ENCODE measurements at regions not wholly inside any gene's neighbourhood (a gene's known extent, or its start where the extent isn't known, plus 50 kb on each side); places are given as distances from the start of the nearest gene placed in this dataset.

DNA sequence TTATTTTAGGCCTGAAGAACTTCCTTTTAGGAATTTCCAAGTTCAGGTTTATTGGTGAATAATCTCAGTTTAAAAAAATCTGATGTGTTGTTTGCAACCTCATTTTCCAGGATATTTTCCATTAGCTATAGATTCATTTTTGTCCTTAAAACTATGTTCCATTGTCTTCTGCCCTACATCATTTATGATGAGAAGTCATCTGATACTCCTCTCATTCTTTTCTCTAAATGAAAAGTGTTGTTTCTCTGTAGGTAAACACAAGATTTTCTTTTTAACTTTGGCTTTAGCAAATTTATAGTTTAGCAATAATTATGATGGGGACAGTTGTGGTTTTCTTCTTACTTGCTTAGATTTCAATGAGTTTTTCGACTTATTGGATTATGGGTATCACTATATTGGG, 427.3 kb downstream of the DCDC2C start:
- Mint-ChIP-seq H3K4me1 (no peaks in the 10 kb centered on the region), H3K27ac (no peak overlapping the region), H3K36me3 (no peaks in the 10 kb centered on the region), H3K4me3 (no peak overlapping the region), H3K9me3 (peaks cover 21% of the 10 kb centered on the region)
- no peak for ATAC-seq
- no peak for DNase-seq (ENCODE audit: low spot score in 2 of 2)

GRCh38 chr2:4134551-4135550, 431.5 kb downstream of the DCDC2C start:
- H3K4me1 Mint-ChIP-seq: no peaks in the 10 kb centered on the region
- ATAC-seq: no peak
- no peaks in the 10 kb centered on the region for H3K36me3 Mint-ChIP-seq

DNA sequence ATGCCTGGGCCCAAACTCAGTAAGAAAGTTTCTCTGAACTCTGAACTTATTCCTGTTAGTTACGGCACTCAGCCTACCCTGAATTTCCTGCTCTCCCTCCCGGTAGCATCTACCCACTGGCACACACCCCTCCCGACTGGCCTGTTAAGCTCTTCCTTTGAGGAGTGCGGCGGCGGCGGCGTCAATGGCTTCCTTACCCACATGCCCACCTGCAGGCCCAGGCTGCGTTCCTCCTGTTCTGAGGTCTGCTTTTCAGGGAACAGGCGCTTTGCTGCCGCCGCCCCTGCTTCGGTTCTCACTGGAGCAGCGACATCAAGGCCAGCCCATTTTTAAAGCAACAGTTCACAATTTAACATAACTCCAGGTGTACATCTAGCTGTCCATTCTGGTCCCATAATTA, 432.4 kb downstream of the DCDC2C start:
- Mint-ChIP-seq H3K9me3 (peaks cover 15% of the 10 kb centered on the region), H3K4me3 (no peak overlapping the region), H3K4me1 (no peaks in the 10 kb centered on the region), H3K27ac (no peak overlapping the region), H3K36me3 (no peaks in the 10 kb centered on the region)
- ATAC-seq (no peak), DNase-seq (ENCODE audit: low spot score in 2 of 2) (no peak)

More at GRCh38 chr2:4134551-4135550, 431.5 kb downstream of the DCDC2C start:
- no peak overlapping the region for H3K27ac Mint-ChIP-seq
- no peak overlapping the region for H3K4me3 Mint-ChIP-seq
- no peak for DNase-seq (ENCODE audit: low spot score in 2 of 2)
- H3K9me3 Mint-ChIP-seq: peaks cover 18% of the 10 kb centered on the region

DNA sequence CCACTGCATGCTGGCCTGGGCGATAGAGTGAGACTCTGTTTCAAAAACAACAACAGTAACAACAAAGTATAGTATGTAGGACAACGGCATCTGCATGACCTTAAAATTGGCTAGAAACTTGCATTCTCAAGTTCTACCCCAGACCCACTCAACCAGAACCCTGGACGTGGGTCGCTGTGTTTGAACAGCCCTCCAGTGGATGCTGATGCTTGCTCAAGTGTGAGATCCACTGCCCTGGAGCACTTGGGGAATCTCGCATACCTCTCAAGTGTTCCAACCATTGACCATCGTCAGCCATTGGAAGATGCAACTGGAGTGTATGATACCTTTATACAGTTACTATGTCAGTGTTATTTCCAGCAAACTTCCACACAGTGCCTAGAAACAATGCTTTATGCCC, 435.9 kb downstream of the DCDC2C start:
- DNase-seq (ENCODE audit: low spot score in 2 of 2): no peak
- Mint-ChIP-seq H3K4me3 (no peak overlapping the region), H3K4me1 (no peaks in the 10 kb centered on the region), H3K9me3 (peaks cover 10% of the 10 kb centered on the region), H3K36me3 (no peaks in the 10 kb centered on the region), H3K27ac (no peak overlapping the region)
- no peak for ATAC-seq

DNA sequence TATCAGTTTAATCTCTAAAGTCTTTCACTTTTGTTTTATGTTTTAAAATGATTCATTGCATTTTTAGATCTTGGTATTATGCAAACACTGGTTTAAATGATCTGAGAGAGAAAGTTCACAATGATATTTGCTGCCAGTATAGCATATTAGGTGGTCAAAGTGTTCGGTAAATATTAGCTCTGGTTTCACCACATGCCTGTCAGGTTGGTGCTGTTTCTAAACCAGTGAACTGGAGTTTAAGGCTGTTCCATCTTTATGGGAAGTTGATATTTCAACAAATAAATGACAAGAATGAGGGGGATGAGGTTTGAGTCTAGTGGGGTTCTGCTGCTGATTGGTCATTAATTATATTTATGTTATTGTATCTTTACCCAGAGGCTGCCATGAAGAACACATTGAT, 436.4 kb downstream of the DCDC2C start:
- ATAC-seq (no peak), DNase-seq (ENCODE audit: low spot score in 2 of 2) (no peak)
- H3K27ac Mint-ChIP-seq: no peak overlapping the region
- H3K9me3 Mint-ChIP-seq: peaks cover 12% of the 10 kb centered on the region
- no peaks in the 10 kb centered on the region for H3K36me3 Mint-ChIP-seq
- no peaks in the 10 kb centered on the region for H3K4me1 Mint-ChIP-seq
- no peak overlapping the region for H3K4me3 Mint-ChIP-seq

DNA sequence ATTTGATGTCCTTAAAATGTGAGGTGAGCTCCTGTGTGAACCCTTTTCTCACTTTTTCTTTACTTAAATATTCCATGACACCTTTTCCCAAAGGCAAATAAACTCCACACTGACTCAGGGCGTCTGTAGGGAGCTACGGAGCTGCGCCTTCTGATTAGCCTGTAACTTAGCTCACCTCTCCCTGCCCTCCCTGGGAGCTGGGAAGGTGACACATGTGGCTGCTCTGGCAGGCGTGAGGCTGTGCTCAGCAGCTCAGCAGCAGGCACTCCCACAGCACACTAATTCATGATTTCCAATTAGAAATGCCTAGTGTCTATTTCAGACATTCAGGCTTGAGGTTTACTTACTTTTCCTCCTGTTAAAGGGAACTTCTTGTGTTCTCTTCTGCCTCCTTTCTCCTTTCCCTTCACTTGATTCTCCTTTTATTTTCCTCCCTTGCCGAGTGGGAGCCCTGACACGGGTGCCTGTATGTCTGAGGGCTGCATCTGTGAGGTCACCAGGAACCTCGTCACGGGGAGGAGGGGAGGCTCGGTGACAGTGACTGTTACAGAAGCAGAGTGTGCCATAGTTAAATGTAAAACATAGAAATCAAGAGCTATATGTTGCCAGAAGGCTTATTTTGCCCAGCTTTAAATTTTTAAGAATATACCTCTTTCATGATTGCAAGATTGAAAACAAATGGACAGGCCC, 437.1 kb downstream of the DCDC2C start:
- Mint-ChIP-seq H3K4me3 (no peak overlapping the region), H3K27ac (no peak overlapping the region), H3K9me3 (peaks cover 12% of the 10 kb centered on the region), H3K36me3 (no peaks in the 10 kb centered on the region), H3K4me1 (no peaks in the 10 kb centered on the region)
- no peak for ATAC-seq
- no peak for DNase-seq (ENCODE audit: low spot score in 2 of 2)

DNA sequence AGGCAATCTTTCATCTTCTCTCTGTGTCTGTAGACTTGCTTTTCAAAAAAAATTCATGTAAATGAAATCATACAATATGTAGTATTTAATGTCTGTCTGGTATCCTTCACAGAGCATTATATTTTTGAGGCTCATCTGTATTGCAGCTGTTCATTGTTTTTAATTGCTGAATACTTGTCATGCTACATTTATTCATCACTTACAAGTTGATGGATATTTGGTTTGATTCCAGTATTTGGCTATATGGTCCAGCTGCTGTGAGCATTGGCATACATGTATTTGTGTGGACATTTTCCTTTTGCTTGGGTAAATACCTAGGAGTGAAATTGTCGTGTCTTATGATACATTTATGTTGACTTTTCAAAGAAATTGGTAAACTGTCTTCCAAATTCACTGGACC, 441.4 kb downstream of the DCDC2C start:
- no peaks in the 10 kb centered on the region for H3K4me1 Mint-ChIP-seq
- no peak overlapping the region for H3K4me3 Mint-ChIP-seq
- peaks cover 13% of the 10 kb centered on the region for H3K9me3 Mint-ChIP-seq
- H3K36me3 Mint-ChIP-seq: no peaks in the 10 kb centered on the region
- ATAC-seq (no peak), DNase-seq (ENCODE audit: low spot score in 2 of 2) (no peak)
- H3K27ac Mint-ChIP-seq: no peak overlapping the region

DNA sequence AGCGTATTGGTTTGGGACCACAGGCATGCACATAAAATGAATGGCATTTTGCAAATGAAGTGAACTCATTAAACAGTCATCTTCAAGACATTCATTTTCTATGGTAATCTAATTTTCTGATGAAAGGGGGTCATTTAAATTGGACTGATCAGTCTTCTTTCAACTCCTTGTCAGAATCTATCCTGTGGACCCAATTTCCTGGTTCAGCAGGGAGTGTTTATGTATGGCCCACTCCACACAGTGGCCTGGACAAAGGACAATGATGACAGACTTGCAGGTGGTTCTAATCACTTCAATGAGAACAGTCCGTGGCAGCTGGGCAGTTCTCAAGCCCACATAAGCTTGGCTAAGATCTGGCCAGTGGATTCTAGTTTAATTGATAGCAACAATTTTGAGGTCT, 448.1 kb downstream of the DCDC2C start:
- no peak for DNase-seq (ENCODE audit: low spot score in 2 of 2)
- H3K27ac Mint-ChIP-seq: no peak overlapping the region
- H3K4me1 Mint-ChIP-seq: no peaks in the 10 kb centered on the region
- peaks cover 19% of the 10 kb centered on the region for H3K9me3 Mint-ChIP-seq
- no peaks in the 10 kb centered on the region for H3K36me3 Mint-ChIP-seq
- no peak overlapping the region for H3K4me3 Mint-ChIP-seq
- ATAC-seq: no peak

GRCh38 chr2:4152051-4152450, 448.7 kb downstream of the DCDC2C start:
- H3K36me3 Mint-ChIP-seq: no peaks in the 10 kb centered on the region

DNA sequence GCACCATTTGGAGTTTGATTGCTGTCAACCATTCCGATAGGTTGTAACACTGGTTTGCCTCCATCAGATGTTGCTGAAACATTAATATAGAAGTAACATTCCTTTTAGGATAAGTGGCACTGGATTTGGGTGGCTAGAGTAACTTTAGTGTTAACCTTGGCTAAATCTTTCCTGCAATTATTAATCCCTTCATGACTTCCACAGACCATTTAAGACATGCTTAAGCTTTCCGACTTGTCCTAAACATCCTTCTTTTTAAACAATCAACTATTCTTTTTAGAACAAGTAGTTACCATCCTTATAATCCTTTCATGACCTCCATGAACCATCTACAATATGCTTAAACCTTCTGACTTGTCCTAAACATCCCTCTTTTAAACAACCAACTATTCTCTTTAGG, 465.5 kb downstream of the DCDC2C start:
- Mint-ChIP-seq H3K4me1 (no peaks in the 10 kb centered on the region), H3K27ac (no peak overlapping the region), H3K4me3 (no peak overlapping the region), H3K36me3 (no peaks in the 10 kb centered on the region), H3K9me3 (peaks cover 19% of the 10 kb centered on the region)
- DNase-seq (ENCODE audit: low spot score in 2 of 2): no peak
- ATAC-seq: no peak

More at GRCh38 chr2:4152051-4152450, 448.7 kb downstream of the DCDC2C start:
- no peak overlapping the region for H3K4me3 Mint-ChIP-seq
- peaks cover 19% of the 10 kb centered on the region for H3K9me3 Mint-ChIP-seq
- ATAC-seq (no peak), DNase-seq (ENCODE audit: low spot score in 2 of 2) (no peak)
- no peaks in the 10 kb centered on the region for H3K4me1 Mint-ChIP-seq
- no peak overlapping the region for H3K27ac Mint-ChIP-seq

- no peak for ATAC-seq
- no peak for DNase-seq (ENCODE audit: low spot score in 2 of 2)
- Mint-ChIP-seq H3K27ac (no peak overlapping the region), H3K4me1 (no peaks in the 10 kb centered on the region), H3K9me3 (peaks cover 19% of the 10 kb centered on the region), H3K36me3 (no peaks in the 10 kb centered on the region), H3K4me3 (no peak overlapping the region)
Observed at GRCh38 chr2:4174796-4175195, 471.4 kb downstream of the DCDC2C start.

GRCh38 chr2:4175343-4175742, 472.0 kb downstream of the DCDC2C start:
- H3K36me3 Mint-ChIP-seq: no peaks in the 10 kb centered on the region
- DNase-seq (ENCODE audit: low spot score in 2 of 2) (no peak), ATAC-seq (no peak)
- no peaks in the 10 kb centered on the region for H3K4me1 Mint-ChIP-seq
- H3K4me3 Mint-ChIP-seq: no peak overlapping the region
- H3K27ac Mint-ChIP-seq: no peak overlapping the region
- H3K9me3 Mint-ChIP-seq: peaks cover 24% of the 10 kb centered on the region

DNA sequence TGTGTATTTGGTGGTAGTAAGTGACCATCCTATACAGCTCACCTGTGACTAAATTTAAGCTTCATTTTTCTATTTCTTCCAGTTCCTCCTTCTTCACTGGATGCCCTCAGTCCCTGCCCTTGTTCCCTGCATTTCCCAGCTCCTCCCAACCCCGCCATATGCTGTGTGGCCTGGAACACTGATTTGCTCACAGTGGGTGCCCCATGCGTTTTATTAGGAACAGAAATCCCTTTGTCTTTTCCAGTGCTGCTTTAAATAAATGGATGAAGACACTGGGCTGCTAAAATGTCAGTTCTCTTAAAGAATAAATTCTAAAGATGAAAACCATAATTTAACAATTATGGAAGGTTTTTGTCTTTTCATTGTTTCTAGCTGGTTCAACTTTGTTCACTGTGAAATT, 477.3 kb downstream of the DCDC2C start:
- ATAC-seq (no peak), DNase-seq (ENCODE audit: low spot score in 2 of 2) (no peak)
- Mint-ChIP-seq H3K9me3 (peaks cover 25% of the 10 kb centered on the region), H3K4me3 (no peak overlapping the region), H3K36me3 (no peaks in the 10 kb centered on the region), H3K4me1 (no peaks in the 10 kb centered on the region), H3K27ac (no peak overlapping the region)

DNA sequence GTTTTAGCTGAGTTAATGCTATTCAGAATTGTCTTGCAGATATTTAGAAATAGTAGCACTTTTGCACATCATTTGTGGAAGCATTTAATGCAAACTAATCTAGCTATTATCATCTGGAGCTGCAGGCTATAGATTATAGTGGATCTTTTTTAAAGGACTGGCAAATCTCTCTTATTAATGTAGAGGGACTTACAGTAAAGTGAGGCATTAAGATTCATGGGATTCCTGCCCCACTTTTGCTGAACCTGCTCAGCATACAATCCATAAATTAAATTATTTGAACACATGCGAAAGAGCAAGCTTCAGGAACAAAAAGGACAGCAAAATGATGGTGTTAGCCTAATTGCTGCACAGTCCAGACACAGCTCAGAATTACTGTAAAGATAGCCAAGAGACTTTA, 477.7 kb downstream of the DCDC2C start:
- no peak overlapping the region for H3K27ac Mint-ChIP-seq
- H3K4me1 Mint-ChIP-seq: no peaks in the 10 kb centered on the region
- DNase-seq (ENCODE audit: low spot score in 2 of 2) (no peak), ATAC-seq (no peak)
- H3K36me3 Mint-ChIP-seq: no peaks in the 10 kb centered on the region
- peaks cover 23% of the 10 kb centered on the region for H3K9me3 Mint-ChIP-seq
- H3K4me3 Mint-ChIP-seq: no peak overlapping the region

DNA sequence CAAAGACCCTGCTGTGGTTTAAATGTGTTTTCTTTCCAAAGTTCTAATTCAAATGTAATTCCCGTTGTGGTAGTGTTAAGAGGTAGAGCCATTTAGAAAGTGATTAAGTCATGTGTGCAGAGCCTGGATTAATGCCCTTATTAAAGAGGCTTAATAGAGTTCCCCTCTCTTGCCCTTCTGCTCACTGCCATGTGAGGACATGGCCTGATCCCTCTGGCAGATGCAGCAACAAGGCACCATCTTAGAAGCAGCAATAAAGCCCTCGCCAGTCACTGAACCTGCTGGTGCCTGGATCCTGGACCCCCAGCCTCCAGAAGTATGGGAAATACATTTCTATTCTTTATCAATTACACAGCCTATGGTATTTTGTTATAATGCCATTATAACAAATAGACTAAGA, 485.2 kb downstream of the DCDC2C start:
- Mint-ChIP-seq H3K36me3 (no peaks in the 10 kb centered on the region), H3K4me3 (no peak overlapping the region), H3K9me3 (peaks cover 13% of the 10 kb centered on the region), H3K4me1 (no peaks in the 10 kb centered on the region), H3K27ac (no peak overlapping the region)
- ATAC-seq (no peak), DNase-seq (ENCODE audit: low spot score in 2 of 2) (no peak)

- Mint-ChIP-seq H3K27ac (no peak overlapping the region), H3K9me3 (peaks cover 21% of the 10 kb centered on the region), H3K4me3 (no peak overlapping the region), H3K36me3 (no peaks in the 10 kb centered on the region), H3K4me1 (no peaks in the 10 kb centered on the region)
- DNase-seq (ENCODE audit: low spot score in 2 of 2): no peak
- no peak for ATAC-seq
Observed at GRCh38 chr2:4190548-4190947, 487.2 kb downstream of the DCDC2C start.
